SU-DHL-6 (cell line): ENCODE measurements at regions not wholly inside any gene's neighbourhood (a gene's known extent, or its start where the extent isn't known, plus 50 kb on each side); places are given as distances from the start of the nearest gene placed in this dataset.

ENCODE experiments used
- H2AFZ ChIP-seq: fragments of 200-600 bp; sonication (generic); 2 replicates; pipeline ENCODE4 v1.6.1; 2014; ENCODE audit warnings: low read depth, mild to moderate bottlenecking, moderate library complexity, mixed read lengths, antibody characterized with exemption, low read length; ENCODE audit not compliant: severe bottlenecking
- H3F3A ChIP-seq: fragments of 200-600 bp; shearing (Covaris generic); 2 replicates; pipeline ENCODE4 v1.6.0; 2016; ENCODE audit warnings: antibody characterized with exemption, mild to moderate bottlenecking; ENCODE audit not compliant: insufficient read depth
- H3K27ac ChIP-seq: fragments of 200-600 bp; sonication (generic); 2 replicates; pipeline ENCODE4 v1.5.1; 2016; ENCODE audit warnings: low read depth, mild to moderate bottlenecking, low read length, moderate library complexity, mixed read lengths
- H3K27me3 ChIP-seq: fragments of 200-600 bp; sonication (generic), shearing (Covaris generic); 2 replicates; pipeline ENCODE4 v1.6.0; 2014; ENCODE audit warnings: mild to moderate bottlenecking, low read length
- H3K36me3 ChIP-seq: fragments of 200-600 bp; sonication (generic); 2 replicates; pipeline ENCODE4 v1.6.1; 2014; ENCODE audit warnings: mild to moderate bottlenecking, low read length, mixed read lengths
- H3K4me2 ChIP-seq: fragments of 300-600, 200-600 bp; shearing (Covaris generic), sonication (generic); 2 replicates; pipeline ENCODE4 v1.6.0; 2014; ENCODE audit warnings: low read length, low read depth, mild to moderate bottlenecking; ENCODE audit not compliant: poor library complexity, severe bottlenecking
- H3K4me3 ChIP-seq: fragments of 200-600 bp; sonication (generic); 2 replicates; pipeline ENCODE4 v1.5.1; 2014; ENCODE audit warnings: antibody characterized with exemption, low read length, mild to moderate bottlenecking, mixed read lengths; ENCODE audit not compliant: insufficient read depth, poor library complexity, severe bottlenecking
- H3K79me2 ChIP-seq: fragments of 200-600 bp; sonication (generic); 2 replicates; pipeline ENCODE4 v1.6.1; 2014; ENCODE audit warnings: mild to moderate bottlenecking, low read length, moderate library complexity; ENCODE audit not compliant: insufficient read depth
- H3K9ac ChIP-seq: fragments of 200-600 bp; sonication (generic); 2 replicates; pipeline ENCODE4 v1.7.0; 2014; ENCODE audit warnings: mild to moderate bottlenecking, low read length
- H3K9me2 ChIP-seq: fragments of 200-600 bp; sonication (generic); replicated peaks from 2 replicates; pipeline ENCODE4 v1.6.1; 2014; ENCODE audit warnings: low read length; ENCODE audit not compliant: insufficient read depth
- H3K9me3 ChIP-seq: fragments of 200-600 bp; sonication (generic); 2 replicates; pipeline ENCODE4 v1.6.1; 2014; ENCODE audit warnings: low read length, mixed read lengths; ENCODE audit not compliant: insufficient read depth
- H4K20me1 ChIP-seq: fragments of 200-600 bp; sonication (generic); 2 replicates; pipeline ENCODE4 v1.6.1; 2014; ENCODE audit warnings: low read depth, mild to moderate bottlenecking, antibody characterized with exemption, low read length, moderate library complexity, mixed read lengths
- EZH2phosphoT487 ChIP-seq: fragments of 200-600 bp; sonication (generic), shearing (Covaris generic); conservative IDR thresholded peaks from 2 replicates; pipeline ENCODE4 v1.6.1; 2018; ENCODE audit warnings: mild to moderate bottlenecking, antibody characterized with exemption, low read length, moderate library complexity, mixed read lengths
- TF ChIP-seq, protein P1 (sequence below): fragments of 200-600 bp; sonication (generic); IDR thresholded peaks from one replicate; pipeline ENCODE4 v1.5.1; 2017; ENCODE audit warnings: antibody characterized with exemption, mild to moderate bottlenecking, low read length, moderate library complexity; ENCODE audit not compliant: insufficient read depth, poor library complexity, severe bottlenecking

- H3K9me2 ChIP-seq = no peaks in the 10 kb centered on the region
- H3K9me3 ChIP-seq = no peaks in the 10 kb centered on the region
- no peaks in the 10 kb centered on the region for H3K79me2 ChIP-seq
- no peak for TF ChIP-seq EZH2phosphoT487
- no peaks in the 10 kb centered on the region for H4K20me1 ChIP-seq
- no peaks in the 10 kb centered on the region for H3K36me3 ChIP-seq
- no peak overlapping the region for H3K4me3 ChIP-seq
- no peaks in the 10 kb centered on the region for H3K27me3 ChIP-seq
- no peaks in the 10 kb centered on the region for H3F3A ChIP-seq
- H3K9ac ChIP-seq = no peak overlapping the region
- no peak overlapping the region for H3K27ac ChIP-seq
- no peak overlapping the region for H3K4me2 ChIP-seq
- H2AFZ ChIP-seq = no peak overlapping the region
Measured at GRCh38 chr13:73695325-73695724, 438.9 kb downstream of the KLF12 start.

- H4K20me1 ChIP-seq = no peaks in the 10 kb centered on the region
- H3K4me3 ChIP-seq = no peak overlapping the region
- H3K9me3 ChIP-seq = no peaks in the 10 kb centered on the region
- H3F3A ChIP-seq = no peaks in the 10 kb centered on the region
- no peak overlapping the region for H3K4me2 ChIP-seq
- no peaks in the 10 kb centered on the region for H3K79me2 ChIP-seq
- no peak overlapping the region for H3K27ac ChIP-seq
- no peaks in the 10 kb centered on the region for H3K9me2 ChIP-seq
- 0 out of 2 replicates have a peak, but pooled peaks cover 6% of the 10 kb centered on the region for H3K36me3 ChIP-seq
- H2AFZ ChIP-seq = no peak overlapping the region
- H3K27me3 ChIP-seq = no peaks in the 10 kb centered on the region
- no peak for TF ChIP-seq EZH2phosphoT487
- no peak overlapping the region for H3K9ac ChIP-seq
Measured at GRCh38 chr13:73693215-73693614, 441.0 kb downstream of the KLF12 start.

DNA sequence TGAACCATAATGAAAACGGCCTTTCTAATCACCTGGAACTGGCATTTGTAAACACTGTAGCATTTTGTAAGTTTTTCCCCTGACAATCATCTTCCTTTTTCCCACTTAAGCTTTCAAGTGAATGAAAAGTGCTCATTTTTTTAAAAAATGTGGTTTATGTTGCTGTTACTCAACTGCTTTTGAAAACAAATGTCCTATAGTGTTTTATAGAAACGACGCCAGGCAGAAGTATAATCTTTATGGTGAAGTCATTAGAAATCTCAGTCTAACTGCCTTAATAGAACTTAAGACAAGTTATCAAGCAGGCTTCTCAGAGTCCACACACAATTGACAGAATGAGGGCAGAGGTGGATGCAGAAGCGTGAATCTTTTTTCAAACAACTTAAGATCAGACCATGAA is 442.3 kb downstream of the KLF12 start:
- no peaks in the 10 kb centered on the region for H3K27me3 ChIP-seq
- no peaks in the 10 kb centered on the region for H3K9me2 ChIP-seq
- no peaks in the 10 kb centered on the region for H3K79me2 ChIP-seq
- no peak overlapping the region for H3K4me3 ChIP-seq
- H3K4me2 ChIP-seq = no peak overlapping the region
- 0 out of 2 replicates have a peak, but pooled peaks cover 6% of the 10 kb centered on the region for H3K36me3 ChIP-seq
- no peak overlapping the region for H3K27ac ChIP-seq
- no peaks in the 10 kb centered on the region for H3K9me3 ChIP-seq
- no peaks in the 10 kb centered on the region for H3F3A ChIP-seq
- no peak overlapping the region for H2AFZ ChIP-seq
- no peak for TF ChIP-seq EZH2phosphoT487
- TF ChIP-seq, protein P1, sequence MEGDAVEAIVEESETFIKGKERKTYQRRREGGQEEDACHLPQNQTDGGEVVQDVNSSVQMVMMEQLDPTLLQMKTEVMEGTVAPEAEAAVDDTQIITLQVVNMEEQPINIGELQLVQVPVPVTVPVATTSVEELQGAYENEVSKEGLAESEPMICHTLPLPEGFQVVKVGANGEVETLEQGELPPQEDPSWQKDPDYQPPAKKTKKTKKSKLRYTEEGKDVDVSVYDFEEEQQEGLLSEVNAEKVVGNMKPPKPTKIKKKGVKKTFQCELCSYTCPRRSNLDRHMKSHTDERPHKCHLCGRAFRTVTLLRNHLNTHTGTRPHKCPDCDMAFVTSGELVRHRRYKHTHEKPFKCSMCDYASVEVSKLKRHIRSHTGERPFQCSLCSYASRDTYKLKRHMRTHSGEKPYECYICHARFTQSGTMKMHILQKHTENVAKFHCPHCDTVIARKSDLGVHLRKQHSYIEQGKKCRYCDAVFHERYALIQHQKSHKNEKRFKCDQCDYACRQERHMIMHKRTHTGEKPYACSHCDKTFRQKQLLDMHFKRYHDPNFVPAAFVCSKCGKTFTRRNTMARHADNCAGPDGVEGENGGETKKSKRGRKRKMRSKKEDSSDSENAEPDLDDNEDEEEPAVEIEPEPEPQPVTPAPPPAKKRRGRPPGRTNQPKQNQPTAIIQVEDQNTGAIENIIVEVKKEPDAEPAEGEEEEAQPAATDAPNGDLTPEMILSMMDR = no peak
- H4K20me1 ChIP-seq = no peaks in the 10 kb centered on the region
- no peak overlapping the region for H3K9ac ChIP-seq

- H2AFZ ChIP-seq = no peak overlapping the region
- H3K9ac ChIP-seq = no peak overlapping the region
- no peaks in the 10 kb centered on the region for H4K20me1 ChIP-seq
- H3K27ac ChIP-seq = no peak overlapping the region
- TF ChIP-seq, protein P1 = no peak
- TF ChIP-seq EZH2phosphoT487 = no peak
- H3K4me2 ChIP-seq = no peak overlapping the region
- no peaks in the 10 kb centered on the region for H3K79me2 ChIP-seq
- H3K9me3 ChIP-seq = no peaks in the 10 kb centered on the region
- no peaks in the 10 kb centered on the region for H3K27me3 ChIP-seq
- H3K4me3 ChIP-seq = no peak overlapping the region
- 0 out of 2 replicates have a peak, but pooled peaks cover 6% of the 10 kb centered on the region for H3K36me3 ChIP-seq
- H3K9me2 ChIP-seq = no peaks in the 10 kb centered on the region
- no peaks in the 10 kb centered on the region for H3F3A ChIP-seq
Measured at GRCh38 chr13:73687929-73688328, 446.3 kb downstream of the KLF12 start.
